Hematopoietic multipotent progenitor cell treated with erythropoietin and hydrocortisone succinate and interleukin-3 and kit ligand, for 17 days (in vitro differentiated cells): ENCODE measurements at regions not wholly inside any gene's neighbourhood (a gene's known extent, or its start where the extent isn't known, plus 50 kb on each side); places are given as distances from the start of the nearest gene placed in this dataset.
"Not testable (repeated sequence)": the region's sequence is repeated elsewhere in the genome, so short reads cannot be mapped to it uniquely, and the experiment has no call there.

ENCODE experiments used
- DNase-seq: peaks from one replicate; pipeline ENCODE4 v3.0.0-alpha.2; 2015; ENCODE audit warnings: low spot score

- no peak for DNase-seq
These were observed 62.6 kb upstream of the ATXN1 start for GRCh38 chr6:16823718-16824352.

- no peak for DNase-seq
These were observed 61.9 kb upstream of the ATXN1 start for GRCh38 chr6:16822975-16823717.

- no peak for DNase-seq
These were observed 61.3 kb upstream of the ATXN1 start for GRCh38 chr6:16822529-16822928.

- DNase-seq: no peak
These were observed 60.6 kb upstream of the ATXN1 start for GRCh38 chr6:16821834-16822264.

GRCh38 chr6:16820262-16820661, 59.0 kb upstream of the ATXN1 start:
- not testable (repeated sequence) for DNase-seq

GRCh38 chr6:16819752-16820151, 58.5 kb upstream of the ATXN1 start:
- no peak for DNase-seq

GRCh38 chr6:16818992-16819626, 57.8 kb upstream of the ATXN1 start:
- DNase-seq: no peak

- DNase-seq: no peak
These were observed 56.3 kb upstream of the ATXN1 start for GRCh38 chr6:16817594-16817993.

- no peak for DNase-seq
These were observed 55.6 kb upstream of the ATXN1 start for GRCh38 chr6:16816891-16817290.

- no peak for DNase-seq
These were observed 51.7 kb upstream of the ATXN1 start for GRCh38 chr6:16812993-16813392.

- DNase-seq: no peak
These were observed 50.2 kb upstream of the ATXN1 start for GRCh38 chr6:16811277-16811979.
